ENCODE measurements at regions not wholly inside any gene's neighbourhood (a gene's known extent, or its start where the extent isn't known, plus 50 kb on each side); places are given as distances from the start of the nearest gene placed in this dataset.

GRCh38 chr10:43901302-43901701, 252.6 kb upstream of the ZNF32 start:
- no peak overlapping the region for H2BK15ac ChIP-seq (ENCODE audit: low read length)
- no peak overlapping the region for H3K4ac ChIP-seq (replicated peaks; ENCODE audit: insufficient read length, low read depth, low read length)
- CTCF ChIA-PET (ENCODE audit: partially characterized antibody) = interaction anchor here (3.4 kb wide), 1 partner anchor 16 kb away, joined by 16 read pairs; no protein-coding TSS in a partner anchor
- no peak overlapping the region for H4K8ac ChIP-seq (ENCODE audit: extremely low read depth, insufficient read depth, low read length)
- no peak overlapping the region for H2BK5ac ChIP-seq (ENCODE audit: low read depth, low read length)
- no peaks in the 10 kb centered on the region; a peak in 1 of 4 replicates for H3K9me3 ChIP-seq (ENCODE audit: insufficient read depth in 2 of 2, low read depth in 1 of 2, low read length in 1 of 2)
- H3K23me2 ChIP-seq (ENCODE audit: low read depth, low read length) = no peaks in the 10 kb centered on the region
- H4K91ac ChIP-seq (replicated peaks; ENCODE audit: insufficient read length, low read length) = no peak overlapping the region
- no peak overlapping the region for H3K9ac ChIP-seq (replicated peaks in 1 of 4; ENCODE audit: extremely low read depth in 1 of 4, low read depth in 3 of 4, low read length in 3 of 4)
- H3K56ac ChIP-seq (replicated peaks; ENCODE audit: insufficient read length, low read depth, low read length) = no peak overlapping the region
- H3K36me3 ChIP-seq (ENCODE audit: control insufficient read depth in 2 of 4, insufficient read depth in 4 of 4, low read length in 3 of 4) = no peaks in the 10 kb centered on the region
- H3K79me2 ChIP-seq (ENCODE audit: control insufficient read depth in 1 of 2, insufficient read depth in 2 of 2, low read length in 2 of 2) = no peaks in the 10 kb centered on the region
- H2BK12ac ChIP-seq (ENCODE audit: low read depth, low read length) = no peak overlapping the region
- H4K20me1 ChIP-seq (replicated peaks in 1 of 2; ENCODE audit: control insufficient read depth in 1 of 2, insufficient read depth in 2 of 2, low read length in 2 of 2) = no peaks in the 10 kb centered on the region
- no peak overlapping the region for H2BK20ac ChIP-seq (ENCODE audit: low read length)
- H4K5ac ChIP-seq (ENCODE audit: insufficient read length, low read depth, low read length) = no peak overlapping the region
- H3K4me1 ChIP-seq (replicated peaks in 1 of 4; ENCODE audit: control insufficient read depth in 3 of 4, insufficient read depth in 4 of 4, low read length in 3 of 4) = no peaks in the 10 kb centered on the region
- POLR2A ChIA-PET (ENCODE audit: partially characterized antibody) = no interaction called here
- no peak overlapping the region for H3K23ac ChIP-seq (ENCODE audit: insufficient read length)
- H2AK5ac ChIP-seq (ENCODE audit: low read depth, low read length) = no peak overlapping the region
- no peak overlapping the region for H3K4me3 ChIP-seq (ENCODE audit: extremely low read depth in 1 of 4, insufficient read depth in 2 of 4, low read depth in 3 of 4, low read length in 4 of 4)
- no peak overlapping the region for H3K27ac ChIP-seq (ENCODE audit: low read depth, low read length)
- FAIRE-seq (no peak), DNase-seq (ENCODE audit: low read depth in 1 of 2, low spot score in 2 of 2) (no peak)
- H2BK120ac ChIP-seq (replicated peaks; ENCODE audit: low read depth, low read length) = no peak overlapping the region
- H3K4me2 ChIP-seq (ENCODE audit: insufficient read depth in 1 of 2, low read depth in 2 of 2, low read length in 2 of 2) = no peak overlapping the region
- H3K79me1 ChIP-seq (ENCODE audit: low read depth, low read length) = no peaks in the 10 kb centered on the region
- H2AFZ ChIP-seq (ENCODE audit: low read length) = no peak overlapping the region
- 91% methylated on average over 3 of the region's 3 CpGs; no CpG with 5 or more reads in 1 of the 2 experiments for WGBS, 2 experiments (ENCODE audit: extremely low coverage in 1 of 2, insufficient coverage in 1 of 2, insufficient read length in 1 of 2, insufficient replicate concordance in 2 of 2, low coverage in 1 of 2, low lambda C conversion rate in 2 of 2, missing lambda C conversion rate in 1 of 2)
- no peak overlapping the region for H3K14ac ChIP-seq (ENCODE audit: insufficient read length)
- H3K27me3 ChIP-seq (replicated peaks in 1 of 4; ENCODE audit: control insufficient read depth in 3 of 4, extremely low read depth in 1 of 4, insufficient read depth in 3 of 4, low read length in 3 of 4) = no peaks in the 10 kb centered on the region
- H3K18ac ChIP-seq (ENCODE audit: extremely low read depth, low read length) = no peak overlapping the region
- TF ChIP-seq GTF2F1 (IDR thresholded peaks at IDR 0.05; ENCODE audit: borderline replicate concordance, low read depth, low read length) = no peak
- no peak for TF ChIP-seq CTBP2 (IDR thresholded peaks at IDR 0.05; ENCODE audit: borderline replicate concordance, insufficient read depth, insufficient read length, low read length)
- no peak for TF ChIP-seq TEAD4 (IDR thresholded peaks at IDR 0.05; ENCODE audit: low read depth, low read length)
- no peak for TF ChIP-seq CHD2 (IDR thresholded peaks at IDR 0.05; ENCODE audit: low read length)
- no peak for TF ChIP-seq SAP30 (IDR thresholded peaks at IDR 0.05; ENCODE audit: insufficient read depth, insufficient replicate concordance, low read length)
- no peak for TF ChIP-seq BRCA1 (IDR thresholded peaks at IDR 0.05; ENCODE audit: low read depth, low read length)
- no peak for TF ChIP-seq RXRA (IDR thresholded peaks at IDR 0.05; ENCODE audit: insufficient read depth, low read depth, low read length)
- TF ChIP-seq ASH2L (IDR thresholded peaks at IDR 0.05; ENCODE audit: low read length) = no peak
- TF ChIP-seq RBBP5 (IDR thresholded peaks at IDR 0.05; ENCODE audit: borderline replicate concordance, low read depth, low read length) = no peak
- TF ChIP-seq HDAC2 (IDR thresholded peaks at IDR 0.05; ENCODE audit: borderline replicate concordance in 1 of 2, low read depth in 2 of 2, low read length in 2 of 2) = no peak
- no peak for TF ChIP-seq MAFK (IDR thresholded peaks at IDR 0.05; ENCODE audit: low read depth, low read length)
- no peak for TF ChIP-seq KDM5A (IDR thresholded peaks at IDR 0.05; ENCODE audit: low read length)

Data from H1 (cell line).